A673 (cell line): ENCODE measurements at regions not wholly inside any gene's neighbourhood (a gene's known extent, or its start where the extent isn't known, plus 50 kb on each side); places are given as distances from the start of the nearest gene placed in this dataset.

Experiments used
- BruUV-seq: library from RNA; stranded (reverse); fragments of 400-500 nt; replicated peaks from 2 replicates; lab custom pipeline; 2021; lab: Mats Ljungman, UMichigan
- CTCF ChIA-PET: fragments of 300-600 bp; sonication (Branson Sonifier 250); formaldehyde crosslinking; loops from one replicate; lab custom pipeline; 2022; ENCODE audit warnings: antibody characterized with exemption; lab: Charles Lee
- POLR2A ChIA-PET: fragments of 300-600 bp; sonication (Branson Sonifier 250); formaldehyde crosslinking; loops from one replicate; lab custom pipeline; 2022; ENCODE audit warnings: antibody characterized with exemption; ENCODE audit not compliant: low non-redundant PET; lab: Charles Lee
- DNase-seq: peaks from one replicate; pipeline ENCODE4 v3.0.0-alpha.2; 2015; ENCODE audit warnings: low spot score
- H3K27ac ChIP-seq: fragments of 200-600 bp; sonication (generic); 2 replicates; pipeline ENCODE4 v1.5.1; 2016; ENCODE audit warnings: mixed run types, low read depth, mild to moderate bottlenecking, mixed read lengths, antibody characterized with exemption, low read length; ENCODE audit not compliant: poor library complexity, severe bottlenecking
- H3K27me3 ChIP-seq: fragments of 200-600 bp; sonication (generic); replicated peaks from 2 replicates; pipeline ENCODE4 v1.6.1; 2017; ENCODE audit warnings: mixed run types, low read depth, mild to moderate bottlenecking, mixed read lengths, antibody characterized with exemption, low read length; ENCODE audit not compliant: insufficient read depth, poor library complexity
- H3K36me3 ChIP-seq: fragments of 200-600 bp; sonication (generic); 2 replicates; pipeline ENCODE4 v1.6.1; 2016; ENCODE audit warnings: mixed run types, mild to moderate bottlenecking, mixed read lengths, antibody characterized with exemption, low read length; ENCODE audit not compliant: insufficient read depth, poor library complexity, severe bottlenecking
- H3K4me1 ChIP-seq: fragments of 200-600 bp; sonication (generic); 2 replicates; pipeline ENCODE4 v1.6.1; 2017; ENCODE audit warnings: mixed run types, mild to moderate bottlenecking, mixed read lengths, antibody characterized with exemption, low read length; ENCODE audit not compliant: insufficient read depth, poor library complexity, severe bottlenecking
- H3K4me3 ChIP-seq: fragments of 200-600 bp; sonication (generic); 2 replicates; pipeline ENCODE4 v1.5.1; 2016; ENCODE audit warnings: low read depth, mixed run types, mild to moderate bottlenecking, mixed read lengths, low read length; ENCODE audit not compliant: poor library complexity, severe bottlenecking
- H3K9me3 ChIP-seq: fragments of 200-600 bp; sonication (generic); 2 replicates; pipeline ENCODE4 v1.6.1; 2016; ENCODE audit warnings: mixed run types, low read depth, mild to moderate bottlenecking, mixed read lengths, antibody characterized with exemption, low read length; ENCODE audit not compliant: poor library complexity, severe bottlenecking
- CTCF ChIP-seq: fragments of 300-800, 200-600 bp; sonication (generic); conservative IDR thresholded peaks from 2 replicates; pipeline ENCODE4 v1.5.1; 2017; ENCODE audit warnings: low read depth, mild to moderate bottlenecking, antibody characterized with exemption, low read length, moderate library complexity, mixed read lengths
- EZH2 ChIP-seq: fragments of 200-600 bp; sonication (generic); IDR thresholded peaks from 2 replicates; pipeline ENCODE4 v1.6.1; 2017; ENCODE audit warnings: borderline replicate concordance, low read depth, mild to moderate bottlenecking, mixed read lengths, antibody characterized with exemption, low read length; ENCODE audit not compliant: poor library complexity, severe bottlenecking
- intact Hi-C: fragments of 100-400 bp; cut with micrococcal nuclease; formaldehyde crosslinking; loops from one replicate; pipeline ENCODE4 v1.10.0; 2022; ENCODE audit not compliant: unreplicated experiment

- H3K4me1 ChIP-seq, result no peaks in the 10 kb centered on the region
- no TSS peak for BruUV-seq
- ChIA-PET CTCF (interaction anchor here (0.6 kb wide), 1 partner anchor 445 kb away, joined by 3 read pairs; no protein-coding TSS in a partner anchor), POLR2A (no interaction called here)
- TF ChIP-seq EZH2 (no peak), CTCF (no peak)
- H3K36me3 ChIP-seq, result no peaks in the 10 kb centered on the region
- H3K4me3 ChIP-seq, result no peak overlapping the region
- DNase-seq, result no peak
- H3K9me3 ChIP-seq, result peaks cover 8% of the 10 kb centered on the region
- no peak overlapping the region for H3K27ac ChIP-seq
- H3K27me3 ChIP-seq, result no peaks in the 10 kb centered on the region
- intact Hi-C loops, result no loop called here
These were observed 334.0 kb downstream of the KCNA4 start for GRCh38 chr11:29682856-29683255.

- CTCF ChIA-PET, result no interaction called here
These were observed 336.8 kb downstream of the KCNA4 start for GRCh38 chr11:29679996-29680395.

GRCh38 chr11:29676993-29677392, 339.8 kb downstream of the KCNA4 start:
- ChIA-PET POLR2A (no interaction called here), CTCF (no interaction called here)
- peaks cover 10% of the 10 kb centered on the region for H3K9me3 ChIP-seq
- intact Hi-C loops, result no loop called here
- no peaks in the 10 kb centered on the region for H3K36me3 ChIP-seq
- no peak for TF ChIP-seq EZH2
- no peak for TF ChIP-seq CTCF
- H3K27me3 ChIP-seq, result no peaks in the 10 kb centered on the region
- no peak overlapping the region for H3K27ac ChIP-seq
- no TSS peak for BruUV-seq
- H3K4me3 ChIP-seq, result no peak overlapping the region
- no peaks in the 10 kb centered on the region for H3K4me1 ChIP-seq
- DNase-seq, result no peak

More at GRCh38 chr11:29679996-29680395, 336.8 kb downstream of the KCNA4 start:
- Histone ChIP-seq H3K27ac (no peak overlapping the region), H3K36me3 (no peaks in the 10 kb centered on the region), H3K4me3 (no peak overlapping the region), H3K9me3 (peaks cover 10% of the 10 kb centered on the region), H3K4me1 (no peaks in the 10 kb centered on the region), H3K27me3 (no peaks in the 10 kb centered on the region)
- BruUV-seq, result no TSS peak
- POLR2A ChIA-PET, result no interaction called here
- no peak for DNase-seq
- intact Hi-C loops, result no loop called here
- TF ChIP-seq CTCF (no peak), EZH2 (no peak)
